ENCODE measurements at regions not wholly inside any gene's neighbourhood (a gene's known extent, or its start where the extent isn't known, plus 50 kb on each side); places are given as distances from the start of the nearest gene placed in this dataset.

- intact Hi-C loops (cut with DNase I; ENCODE audit: low total_unique reads): no loop called here
- no peak for TF ChIP-seq CTCF (IDR thresholded peaks at IDR 0.05)
- no peaks in the 10 kb centered on the region for H3K36me3 ChIP-seq
- H3K27ac ChIP-seq: no peak overlapping the region
- no peak for DNase-seq
- H3K4me3 ChIP-seq: no peak overlapping the region
- no peaks in the 10 kb centered on the region for H3K4me1 ChIP-seq
- no peaks in the 10 kb centered on the region for H3K27me3 ChIP-seq
- H3K9me3 ChIP-seq: no peaks in the 10 kb centered on the region
Observed at GRCh38 chr9:20043035-20043434, 254.2 kb upstream of the SLC24A2 start.

- intact Hi-C loops (cut with DNase I; ENCODE audit: low total_unique reads): no loop called here
- DNase-seq: no peak
Observed at GRCh38 chr9:20042128-20042711, 253.4 kb upstream of the SLC24A2 start.

GRCh38 chr9:20041697-20042081, 252.9 kb upstream of the SLC24A2 start:
- intact Hi-C loops (cut with DNase I; ENCODE audit: low total_unique reads): no loop called here
- TF ChIP-seq CTCF (IDR thresholded peaks at IDR 0.05): no peak
- no peaks in the 10 kb centered on the region for H3K27me3 ChIP-seq
- no peaks in the 10 kb centered on the region for H3K36me3 ChIP-seq
- no peaks in the 10 kb centered on the region for H3K4me1 ChIP-seq
- H3K4me3 ChIP-seq: no peak overlapping the region
- H3K9me3 ChIP-seq: no peaks in the 10 kb centered on the region
- no peak overlapping the region for H3K27ac ChIP-seq
- no peak for DNase-seq

More at GRCh38 chr9:20042128-20042711, 253.4 kb upstream of the SLC24A2 start:
- H3K27ac ChIP-seq: no peak overlapping the region
- H3K4me1 ChIP-seq: no peaks in the 10 kb centered on the region
- no peak overlapping the region for H3K4me3 ChIP-seq
- H3K27me3 ChIP-seq: no peaks in the 10 kb centered on the region
- H3K36me3 ChIP-seq: no peaks in the 10 kb centered on the region
- H3K9me3 ChIP-seq: no peaks in the 10 kb centered on the region
- no peak for TF ChIP-seq CTCF (IDR thresholded peaks at IDR 0.05)

- no peak overlapping the region for H3K4me3 ChIP-seq
- no peaks in the 10 kb centered on the region for H3K36me3 ChIP-seq
- intact Hi-C loops (cut with DNase I; ENCODE audit: low total_unique reads): no loop called here
- no peaks in the 10 kb centered on the region for H3K4me1 ChIP-seq
- H3K27me3 ChIP-seq: no peaks in the 10 kb centered on the region
- no peak for TF ChIP-seq CTCF (IDR thresholded peaks at IDR 0.05)
- H3K27ac ChIP-seq: no peak overlapping the region
- no peaks in the 10 kb centered on the region for H3K9me3 ChIP-seq
- DNase-seq: no peak
Observed at GRCh38 chr9:20040991-20041696, 252.3 kb upstream of the SLC24A2 start.

- no peak for DNase-seq
- Histone ChIP-seq H3K4me3 (no peak overlapping the region), H3K4me1 (peaks cover 0 to 6% (median 0%) of the 10 kb centered on the region in 4 donors), H3K27me3 (no peaks in the 10 kb centered on the region), H3K27ac (no peak overlapping the region), H3K36me3 (no peaks in the 10 kb centered on the region), H3K9me3 (no peaks in the 10 kb centered on the region)
- no peak for TF ChIP-seq CTCF (IDR thresholded peaks at IDR 0.05)
- intact Hi-C loops (cut with DNase I; ENCODE audit: low total_unique reads): no loop called here
Observed at GRCh38 chr9:20037699-20038098, 248.9 kb upstream of the SLC24A2 start.

All from tibial artery (tissue), 4 donors.